ENCODE measurements at regions not wholly inside any gene's neighbourhood (a gene's known extent, or its start where the extent isn't known, plus 50 kb on each side); places are given as distances from the start of the nearest gene placed in this dataset.

- no peak overlapping the region for H3K4me3 ChIP-seq (ENCODE audit: low read length in 2 of 2)
- H3K4me1 Mint-ChIP-seq: no peaks in the 10 kb centered on the region
- no peak overlapping the region for H3K27ac Mint-ChIP-seq
- intact Hi-C loops (cut with micrococcal nuclease): no loop called here
- peaks cover under 1 to 3% of the 10 kb centered on the region in 2 donors for H3K27me3 Mint-ChIP-seq
- H3K4me3 Mint-ChIP-seq: no peak overlapping the region
- ChIA-PET CTCF (ENCODE audit: partially characterized antibody) (no interaction called here), POLR2A (ENCODE audit: partially characterized antibody) (no interaction called here)
- DNase-seq: no peak
- H3K36me3 Mint-ChIP-seq: no peaks in the 10 kb centered on the region
- H3K27me3 ChIP-seq (ENCODE audit: insufficient read depth, low read length): no peaks in the 10 kb centered on the region
- H3K9me3 Mint-ChIP-seq: peaks cover 0 to 1% (median 0%) of the 10 kb centered on the region in 8 donors
- H3K9me3 ChIP-seq (ENCODE audit: control insufficient read depth in 1 of 2, low read length in 2 of 2): no peaks in the 10 kb centered on the region
- no peaks in the 10 kb centered on the region for H3K4me1 ChIP-seq (ENCODE audit: insufficient read depth, low read length)
- H3K27ac ChIP-seq (ENCODE audit: low read depth, low read length): no peak overlapping the region
- no peaks in the 10 kb centered on the region for H3K36me3 ChIP-seq (ENCODE audit: insufficient read depth, low read length)
These were observed 82.8 kb upstream of the ARGLU1 start for GRCh38 chr13:106650690-106651205.

DNA sequence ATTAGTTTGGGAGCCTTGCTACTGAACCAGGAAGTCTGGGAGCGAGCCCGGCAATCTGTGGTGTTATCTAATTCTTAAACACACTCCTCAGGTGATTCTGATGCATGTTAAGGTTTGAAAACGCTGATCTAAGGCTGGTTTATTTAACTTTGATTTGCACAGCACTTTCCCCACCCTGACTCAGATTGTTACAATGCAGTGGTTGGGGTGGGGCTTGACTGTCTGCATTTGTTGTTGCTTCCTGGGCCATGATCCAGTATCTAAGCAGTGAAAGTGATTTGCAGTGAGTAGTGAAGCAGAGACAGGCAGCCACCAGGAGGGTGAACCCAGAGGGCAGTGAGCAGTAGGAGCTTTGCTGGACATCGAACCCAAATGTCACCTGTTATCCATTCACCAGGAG, 81.6 kb upstream of the ARGLU1 start:
- H3K27me3 ChIP-seq (ENCODE audit: insufficient read depth, low read length): no peaks in the 10 kb centered on the region
- H3K27ac Mint-ChIP-seq: no peak overlapping the region
- H3K36me3 Mint-ChIP-seq: no peaks in the 10 kb centered on the region
- intact Hi-C loops (cut with micrococcal nuclease): no loop called here
- H3K4me3 ChIP-seq (ENCODE audit: low read length in 2 of 2): no peak overlapping the region
- H3K9me3 Mint-ChIP-seq: peaks cover 0 to 2% (median 0%) of the 10 kb centered on the region in 8 donors
- no peak for DNase-seq
- H3K4me1 ChIP-seq (ENCODE audit: insufficient read depth, low read length): no peaks in the 10 kb centered on the region
- H3K4me1 Mint-ChIP-seq: no peaks in the 10 kb centered on the region
- CTCF ChIA-PET (ENCODE audit: partially characterized antibody): no interaction called here
- no peaks in the 10 kb centered on the region for H3K9me3 ChIP-seq (ENCODE audit: control insufficient read depth in 1 of 2, low read length in 2 of 2)
- POLR2A ChIA-PET (ENCODE audit: partially characterized antibody): no interaction called here
- H3K27ac ChIP-seq (ENCODE audit: low read depth, low read length): no peak overlapping the region
- H3K4me3 Mint-ChIP-seq: no peak overlapping the region
- H3K27me3 Mint-ChIP-seq: peaks cover 0 to 4% of the 10 kb centered on the region in 2 donors
- H3K36me3 ChIP-seq (ENCODE audit: insufficient read depth, low read length): no peaks in the 10 kb centered on the region

DNA sequence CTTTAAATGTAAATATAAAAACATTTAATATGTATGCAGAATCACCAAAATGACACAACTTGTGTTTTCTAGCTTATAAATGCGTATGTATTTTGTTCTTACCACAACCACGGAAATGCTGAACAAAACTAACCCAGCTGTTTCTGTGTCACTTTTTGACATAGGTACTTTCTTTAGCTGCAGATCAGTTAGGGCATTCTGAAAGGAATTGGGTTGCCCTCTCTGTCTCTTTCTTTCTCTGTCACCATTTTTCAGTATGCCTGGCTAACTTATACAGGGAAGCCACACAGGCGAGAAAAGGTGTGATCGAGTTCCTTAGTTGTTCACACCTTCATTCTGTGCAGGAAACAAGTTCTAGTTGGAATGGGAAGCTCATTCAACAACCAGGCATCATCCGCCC, 72.6 kb upstream of the ARGLU1 start:
- POLR2A ChIA-PET (ENCODE audit: partially characterized antibody): no interaction called here
- Mint-ChIP-seq H3K4me3 (no peak overlapping the region), H3K4me1 (no peaks in the 10 kb centered on the region), H3K9me3 (peaks cover 0 to 2% (median 0%) of the 10 kb centered on the region in 8 donors), H3K27me3 (peaks cover 6 to 7% of the 10 kb centered on the region in 2 donors), H3K27ac (no peak overlapping the region), H3K36me3 (no peaks in the 10 kb centered on the region)
- Histone ChIP-seq H3K36me3 (ENCODE audit: insufficient read depth, low read length) (no peaks in the 10 kb centered on the region), H3K27me3 (ENCODE audit: insufficient read depth, low read length) (no peaks in the 10 kb centered on the region), H3K4me1 (ENCODE audit: insufficient read depth, low read length) (no peaks in the 10 kb centered on the region), H3K27ac (ENCODE audit: low read depth, low read length) (no peak overlapping the region), H3K9me3 (ENCODE audit: control insufficient read depth in 1 of 2, low read length in 2 of 2) (no peaks in the 10 kb centered on the region), H3K4me3 (ENCODE audit: low read length in 2 of 2) (no peak overlapping the region)
- intact Hi-C loops (cut with micrococcal nuclease): no loop called here
- no peak for DNase-seq
- CTCF ChIA-PET (ENCODE audit: partially characterized antibody): no interaction called here

GRCh38 chr13:106637519-106637918, 69.6 kb upstream of the ARGLU1 start:
- Histone ChIP-seq H3K27me3 (ENCODE audit: insufficient read depth, low read length) (no peaks in the 10 kb centered on the region), H3K4me1 (ENCODE audit: insufficient read depth, low read length) (no peaks in the 10 kb centered on the region), H3K36me3 (ENCODE audit: insufficient read depth, low read length) (no peaks in the 10 kb centered on the region), H3K27ac (ENCODE audit: low read depth, low read length) (no peak overlapping the region), H3K4me3 (ENCODE audit: low read length in 2 of 2) (no peak overlapping the region), H3K9me3 (ENCODE audit: control insufficient read depth in 1 of 2, low read length in 2 of 2) (no peaks in the 10 kb centered on the region)
- Mint-ChIP-seq H3K27ac (peak overlapping the region in 1 of 7 donors; percentile 18), H3K9me3 (peaks cover 0 to 2% (median 0%) of the 10 kb centered on the region in 8 donors), H3K27me3 (peaks cover 4 to 13% of the 10 kb centered on the region in 2 donors), H3K4me1 (no peaks in the 10 kb centered on the region), H3K36me3 (no peaks in the 10 kb centered on the region), H3K4me3 (no peak overlapping the region)
- no peak for DNase-seq
- ChIA-PET CTCF (ENCODE audit: partially characterized antibody) (no interaction called here), POLR2A (ENCODE audit: partially characterized antibody) (no interaction called here)
- intact Hi-C loops (cut with micrococcal nuclease): no loop called here

- Histone ChIP-seq H3K27me3 (ENCODE audit: insufficient read depth, low read length) (no peaks in the 10 kb centered on the region), H3K9me3 (ENCODE audit: control insufficient read depth in 1 of 2, low read length in 2 of 2) (no peaks in the 10 kb centered on the region), H3K36me3 (ENCODE audit: insufficient read depth, low read length) (no peaks in the 10 kb centered on the region), H3K4me1 (ENCODE audit: insufficient read depth, low read length) (no peaks in the 10 kb centered on the region), H3K4me3 (ENCODE audit: low read length in 2 of 2) (no peak overlapping the region), H3K27ac (ENCODE audit: low read depth, low read length) (no peak overlapping the region)
- Mint-ChIP-seq H3K36me3 (no peaks in the 10 kb centered on the region), H3K4me1 (no peaks in the 10 kb centered on the region), H3K4me3 (no peak overlapping the region), H3K9me3 (peaks cover 0 to 2% (median 0%) of the 10 kb centered on the region in 8 donors), H3K27ac (no peak overlapping the region), H3K27me3 (peaks cover 9 to 13% of the 10 kb centered on the region in 2 donors)
- DNase-seq: no peak
- intact Hi-C loops (cut with micrococcal nuclease): no loop called here
- CTCF ChIA-PET (ENCODE audit: partially characterized antibody): no interaction called here
- POLR2A ChIA-PET (ENCODE audit: partially characterized antibody): no interaction called here
These were observed 68.6 kb upstream of the ARGLU1 start for GRCh38 chr13:106636492-106636891.

- Histone ChIP-seq H3K36me3 (ENCODE audit: insufficient read depth, low read length) (no peaks in the 10 kb centered on the region), H3K4me1 (ENCODE audit: insufficient read depth, low read length) (no peaks in the 10 kb centered on the region), H3K4me3 (ENCODE audit: low read length in 2 of 2) (no peak overlapping the region), H3K9me3 (ENCODE audit: control insufficient read depth in 1 of 2, low read length in 2 of 2) (no peaks in the 10 kb centered on the region), H3K27me3 (ENCODE audit: insufficient read depth, low read length) (no peaks in the 10 kb centered on the region), H3K27ac (ENCODE audit: low read depth, low read length) (no peak overlapping the region)
- intact Hi-C loops (cut with micrococcal nuclease): no loop called here
- H3K36me3 Mint-ChIP-seq: no peaks in the 10 kb centered on the region
- no peaks in the 10 kb centered on the region for H3K4me1 Mint-ChIP-seq
- H3K9me3 Mint-ChIP-seq: peaks cover 0 to 2% (median 0%) of the 10 kb centered on the region in 8 donors
- POLR2A ChIA-PET (ENCODE audit: partially characterized antibody): no interaction called here
- no peak overlapping the region for H3K4me3 Mint-ChIP-seq
- H3K27ac Mint-ChIP-seq: no peak overlapping the region
- CTCF ChIA-PET (ENCODE audit: partially characterized antibody): no interaction called here
- DNase-seq: no peak
- peaks cover 9 to 10% of the 10 kb centered on the region in 2 donors for H3K27me3 Mint-ChIP-seq
These were observed 67.7 kb upstream of the ARGLU1 start for GRCh38 chr13:106635616-106636015.

GRCh38 chr13:106633321-106633720, 65.4 kb upstream of the ARGLU1 start:
- no peaks in the 10 kb centered on the region for H3K4me1 ChIP-seq (ENCODE audit: insufficient read depth, low read length)
- intact Hi-C loops (cut with micrococcal nuclease): no loop called here
- no peaks in the 10 kb centered on the region for H3K27me3 ChIP-seq (ENCODE audit: insufficient read depth, low read length)
- H3K36me3 ChIP-seq (ENCODE audit: insufficient read depth, low read length): no peaks in the 10 kb centered on the region
- CTCF ChIA-PET (ENCODE audit: partially characterized antibody): interaction anchor here (2.4 kb wide), 1 partner anchor 12 kb away, joined by 14 read pairs; no protein-coding TSS in a partner anchor
- no peak overlapping the region for H3K4me3 Mint-ChIP-seq
- no peak for DNase-seq
- no peaks in the 10 kb centered on the region for H3K9me3 Mint-ChIP-seq
- H3K9me3 ChIP-seq (ENCODE audit: control insufficient read depth in 1 of 2, low read length in 2 of 2): no peaks in the 10 kb centered on the region
- POLR2A ChIA-PET (ENCODE audit: partially characterized antibody): no interaction called here
- H3K27ac ChIP-seq (ENCODE audit: low read depth, low read length): no peak overlapping the region
- H3K36me3 Mint-ChIP-seq: no peaks in the 10 kb centered on the region
- H3K27me3 Mint-ChIP-seq: peaks cover 11 to 16% of the 10 kb centered on the region in 2 donors
- H3K4me3 ChIP-seq (ENCODE audit: low read length in 2 of 2): no peak overlapping the region
- no peaks in the 10 kb centered on the region for H3K4me1 Mint-ChIP-seq
- no peak overlapping the region for H3K27ac Mint-ChIP-seq

DNA sequence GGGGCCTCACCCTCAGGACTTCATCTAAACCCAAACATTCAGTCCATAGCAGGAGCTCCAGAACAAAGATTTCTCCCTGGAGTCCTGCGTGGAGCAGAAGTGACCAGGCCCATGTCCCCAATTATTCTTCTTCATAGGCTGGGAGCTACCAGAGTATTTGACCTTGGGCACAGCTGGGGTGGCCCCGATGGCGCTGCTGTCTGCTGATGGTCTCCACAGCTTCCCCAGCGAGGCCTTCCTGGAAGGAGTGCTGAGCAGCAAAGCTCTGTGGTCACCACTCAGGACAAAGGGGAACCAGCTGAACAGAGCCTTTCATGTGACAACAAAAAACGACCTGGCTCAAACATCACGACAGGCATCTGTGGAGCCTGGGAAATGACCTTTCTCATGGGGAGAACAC, 62.7 kb upstream of the ARGLU1 start:
- H3K27ac Mint-ChIP-seq: no peak overlapping the region
- no peaks in the 10 kb centered on the region for H3K36me3 Mint-ChIP-seq
- no peak for DNase-seq
- no peaks in the 10 kb centered on the region for H3K4me1 Mint-ChIP-seq
- Histone ChIP-seq H3K4me3 (ENCODE audit: low read length in 2 of 2) (no peak overlapping the region), H3K27me3 (ENCODE audit: insufficient read depth, low read length) (no peaks in the 10 kb centered on the region), H3K36me3 (ENCODE audit: insufficient read depth, low read length) (no peaks in the 10 kb centered on the region), H3K27ac (ENCODE audit: low read depth, low read length) (no peak overlapping the region), H3K4me1 (ENCODE audit: insufficient read depth, low read length) (no peaks in the 10 kb centered on the region), H3K9me3 (ENCODE audit: control insufficient read depth in 1 of 2, low read length in 2 of 2) (no peaks in the 10 kb centered on the region)
- H3K4me3 Mint-ChIP-seq: no peak overlapping the region
- CTCF ChIA-PET (ENCODE audit: partially characterized antibody): interaction anchor here (3.0 kb wide), 1 partner anchor 10 kb away, joined by 19 read pairs; no protein-coding TSS in a partner anchor
- peaks cover 16 to 29% of the 10 kb centered on the region in 2 donors for H3K27me3 Mint-ChIP-seq
- intact Hi-C loops (cut with micrococcal nuclease): no loop called here
- POLR2A ChIA-PET (ENCODE audit: partially characterized antibody): no interaction called here
- H3K9me3 Mint-ChIP-seq: no peaks in the 10 kb centered on the region

Measured in CD4-positive, alpha-beta memory T cell (primary cell).